Central memory CD8-positive, alpha-beta T cell (primary cell): ENCODE measurements at regions not wholly inside any gene's neighbourhood (a gene's known extent, or its start where the extent isn't known, plus 50 kb on each side); places are given as distances from the start of the nearest gene placed in this dataset.
"Not testable (repeated sequence)": the region's sequence is repeated elsewhere in the genome, so short reads cannot be mapped to it uniquely, and the experiment has no call there.

Experiments
- ATAC-seq: fragments of 150-1000 bp; cut with Tn5 transposase; replicated peaks from 2 replicates; pipeline ENCODE4 v1.10.0; 2022; ENCODE audit warnings: mild to moderate bottlenecking, moderate FRiP score, moderate number of reproducible peaks; ENCODE audit not compliant: poor library complexity, severe bottlenecking; ENCODE audit errors: extremely low read depth
- DNase-seq, 2 donors: peaks; one replicate each; pipeline ENCODE4 v3.0.0; 2021; ENCODE audit warnings: low spot score in 2 of 2
- H3K27ac Mint-ChIP-seq: one replicate; pipeline ENCODE4 v1.8.0; 2022; ENCODE audit warnings: low read depth, mild to moderate bottlenecking, moderate library complexity, mixed read lengths
- H3K27me3 Mint-ChIP-seq: one replicate; pipeline ENCODE4 v1.8.0; 2022; ENCODE audit warnings: mixed read lengths
- H3K36me3 Mint-ChIP-seq: one replicate; pipeline ENCODE4 v1.8.0; 2022; ENCODE audit warnings: mild to moderate bottlenecking, moderate library complexity, mixed read lengths; ENCODE audit not compliant: insufficient read depth
- H3K4me1 Mint-ChIP-seq: one replicate; pipeline ENCODE4 v1.8.0; 2022; ENCODE audit warnings: mixed read lengths
- H3K4me3 Mint-ChIP-seq: one replicate; pipeline ENCODE4 v1.8.0; 2022; ENCODE audit warnings: mild to moderate bottlenecking, moderate library complexity, mixed read lengths
- H3K9me3 Mint-ChIP-seq: one replicate; pipeline ENCODE4 v1.8.0; 2022; ENCODE audit warnings: mixed read lengths

- Mint-ChIP-seq H3K4me3 (no peak overlapping the region), H3K27ac (no peak overlapping the region), H3K36me3 (no peaks in the 10 kb centered on the region), H3K27me3 (peaks cover 10% of the 10 kb centered on the region), H3K4me1 (no peaks in the 10 kb centered on the region), H3K9me3 (no peaks in the 10 kb centered on the region)
- ATAC-seq (no peak), DNase-seq (no peak)
These were observed 176.8 kb upstream of the RPL34 start for GRCh38 chr4:108443585-108443984.

- peak overlapping the region; percentile 66 for H3K27ac Mint-ChIP-seq
- H3K4me1 Mint-ChIP-seq, result peaks cover 25% of the 10 kb centered on the region
- H3K9me3 Mint-ChIP-seq, result no peaks in the 10 kb centered on the region
- ATAC-seq (peak; percentile 68), DNase-seq (no peak)
- no peaks in the 10 kb centered on the region for H3K27me3 Mint-ChIP-seq
- H3K4me3 Mint-ChIP-seq, result peak overlapping the region; percentile 40
- H3K36me3 Mint-ChIP-seq, result peaks cover 2% of the 10 kb centered on the region
These were observed 186.5 kb upstream of the RPL34 start for GRCh38 chr4:108433832-108434231.

GRCh38 chr4:108433394-108433793 lies 187.0 kb upstream of the RPL34 start:
- Mint-ChIP-seq H3K4me3 (peak overlapping the region; percentile 40), H3K27ac (peak overlapping the region; percentile 66), H3K4me1 (peaks cover 25% of the 10 kb centered on the region)
- not testable (repeated sequence) for DNase-seq, H3K27me3 Mint-ChIP-seq, H3K36me3 Mint-ChIP-seq, H3K9me3 Mint-ChIP-seq, ATAC-seq

GRCh38 chr4:108432418-108432817 lies 188.0 kb upstream of the RPL34 start:
- ATAC-seq, result no peak
- no peak for DNase-seq
- no peak overlapping the region for H3K4me3 Mint-ChIP-seq
- H3K4me1 Mint-ChIP-seq, result peaks cover 25% of the 10 kb centered on the region
- H3K27ac Mint-ChIP-seq, result no peak overlapping the region
- H3K36me3 Mint-ChIP-seq, result peaks cover 2% of the 10 kb centered on the region
- no peaks in the 10 kb centered on the region for H3K27me3 Mint-ChIP-seq
- H3K9me3 Mint-ChIP-seq, result no peaks in the 10 kb centered on the region

- no peak overlapping the region for H3K27ac Mint-ChIP-seq
- H3K4me3 Mint-ChIP-seq, result no peak overlapping the region
- H3K4me1 Mint-ChIP-seq, result peaks cover 25% of the 10 kb centered on the region
- H3K36me3 Mint-ChIP-seq, result peaks cover 2% of the 10 kb centered on the region
- DNase-seq, result no peak
- no peak for ATAC-seq
- no peaks in the 10 kb centered on the region for H3K9me3 Mint-ChIP-seq
- no peaks in the 10 kb centered on the region for H3K27me3 Mint-ChIP-seq
These were observed 188.4 kb upstream of the RPL34 start for GRCh38 chr4:108431986-108432385.

GRCh38 chr4:108430921-108431320 lies 189.5 kb upstream of the RPL34 start:
- H3K4me3 Mint-ChIP-seq, result no peak overlapping the region
- H3K4me1 Mint-ChIP-seq, result peaks cover 25% of the 10 kb centered on the region
- no peaks in the 10 kb centered on the region for H3K9me3 Mint-ChIP-seq
- no peaks in the 10 kb centered on the region for H3K27me3 Mint-ChIP-seq
- no peak overlapping the region for H3K27ac Mint-ChIP-seq
- DNase-seq, result no peak
- no peak for ATAC-seq
- peaks cover 2% of the 10 kb centered on the region for H3K36me3 Mint-ChIP-seq

GRCh38 chr4:108429662-108430061 lies 190.7 kb upstream of the RPL34 start:
- H3K27ac Mint-ChIP-seq, result no peak overlapping the region
- no peaks in the 10 kb centered on the region for H3K9me3 Mint-ChIP-seq
- no peak for DNase-seq
- no peak for ATAC-seq
- H3K36me3 Mint-ChIP-seq, result peaks cover 2% of the 10 kb centered on the region
- H3K4me3 Mint-ChIP-seq, result no peak overlapping the region
- H3K27me3 Mint-ChIP-seq, result no peaks in the 10 kb centered on the region
- H3K4me1 Mint-ChIP-seq, result peaks cover 23% of the 10 kb centered on the region

- no peak for ATAC-seq
- H3K27me3 Mint-ChIP-seq, result no peaks in the 10 kb centered on the region
- H3K27ac Mint-ChIP-seq, result no peak overlapping the region
- H3K4me3 Mint-ChIP-seq, result no peak overlapping the region
- no peaks in the 10 kb centered on the region for H3K9me3 Mint-ChIP-seq
- peaks cover 16% of the 10 kb centered on the region for H3K4me1 Mint-ChIP-seq
- no peak for DNase-seq
- H3K36me3 Mint-ChIP-seq, result peaks cover 2% of the 10 kb centered on the region
These were observed 191.5 kb upstream of the RPL34 start for GRCh38 chr4:108428923-108429322.

- peaks cover 8% of the 10 kb centered on the region for H3K4me1 Mint-ChIP-seq
- no peaks in the 10 kb centered on the region for H3K27me3 Mint-ChIP-seq
- no peak overlapping the region for H3K27ac Mint-ChIP-seq
- ATAC-seq (no peak), DNase-seq (no peak)
- H3K9me3 Mint-ChIP-seq, result peaks cover 2% of the 10 kb centered on the region
- peaks cover 2% of the 10 kb centered on the region for H3K36me3 Mint-ChIP-seq
- no peak overlapping the region for H3K4me3 Mint-ChIP-seq
These were observed 192.4 kb upstream of the RPL34 start for GRCh38 chr4:108427946-108428485.

GRCh38 chr4:108426493-108426892 lies 193.9 kb upstream of the RPL34 start:
- ATAC-seq, result no peak
- H3K9me3 Mint-ChIP-seq, result peaks cover 8% of the 10 kb centered on the region

GRCh38 chr4:108425988-108426387 lies 194.4 kb upstream of the RPL34 start:
- Mint-ChIP-seq H3K9me3 (peaks cover 8% of the 10 kb centered on the region), H3K36me3 (no peaks in the 10 kb centered on the region), H3K4me1 (no peaks in the 10 kb centered on the region), H3K27ac (no peak overlapping the region), H3K4me3 (no peak overlapping the region), H3K27me3 (no peaks in the 10 kb centered on the region)
- ATAC-seq (no peak), DNase-seq (no peak)

More at GRCh38 chr4:108426493-108426892, 193.9 kb upstream of the RPL34 start:
- Mint-ChIP-seq H3K36me3 (no peaks in the 10 kb centered on the region), H3K27me3 (no peaks in the 10 kb centered on the region), H3K4me1 (no peaks in the 10 kb centered on the region), H3K4me3 (no peak overlapping the region), H3K27ac (no peak overlapping the region)
- DNase-seq, result no peak

- no peak overlapping the region for H3K27ac Mint-ChIP-seq
- DNase-seq (no peak), ATAC-seq (no peak)
- peaks cover 10% of the 10 kb centered on the region for H3K9me3 Mint-ChIP-seq
- H3K4me1 Mint-ChIP-seq, result no peaks in the 10 kb centered on the region
- peaks cover 6% of the 10 kb centered on the region for H3K27me3 Mint-ChIP-seq
- H3K4me3 Mint-ChIP-seq, result no peak overlapping the region
- H3K36me3 Mint-ChIP-seq, result no peaks in the 10 kb centered on the region
These were observed 202.5 kb upstream of the RPL34 start for GRCh38 chr4:108417923-108418322.

- Mint-ChIP-seq H3K4me1 (no peaks in the 10 kb centered on the region), H3K27me3 (peaks cover 6% of the 10 kb centered on the region), H3K9me3 (peaks cover 4% of the 10 kb centered on the region), H3K27ac (no peak overlapping the region), H3K36me3 (no peaks in the 10 kb centered on the region), H3K4me3 (no peak overlapping the region)
- no peak for DNase-seq
- no peak for ATAC-seq
These were observed 203.5 kb upstream of the RPL34 start for GRCh38 chr4:108416831-108417230.

GRCh38 chr4:108415389-108415788 lies 205.0 kb upstream of the RPL34 start:
- peak overlapping the region; percentile 26 for H3K27ac Mint-ChIP-seq
- peaks cover 8% of the 10 kb centered on the region for H3K27me3 Mint-ChIP-seq
- H3K36me3 Mint-ChIP-seq, result no peaks in the 10 kb centered on the region
- DNase-seq, result no peak
- H3K4me3 Mint-ChIP-seq, result no peak overlapping the region
- no peak for ATAC-seq
- H3K9me3 Mint-ChIP-seq, result peaks cover 4% of the 10 kb centered on the region
- H3K4me1 Mint-ChIP-seq, result no peaks in the 10 kb centered on the region
